NCI-H2107 treated with DMSO at 0.1 percent for 48 hours (cell line): ENCODE measurements at regions not wholly inside any gene's neighbourhood (a gene's known extent, or its start where the extent isn't known, plus 50 kb on each side); places are given as distances from the start of the nearest gene placed in this dataset.

ENCODE experiments used
- DNase-seq: peaks from one replicate; lab custom pipeline; 2025; ENCODE audit not compliant: unreplicated experiment; lab: John Stamatoyannopoulos, UW

GRCh38 chr2:54360055-54360792 is 95.9 kb upstream of the SPTBN1 start:
- DNase-seq = peak; percentile 23

- DNase-seq = no peak
These were observed 91.7 kb upstream of the SPTBN1 start for GRCh38 chr2:54364409-54364808.

GRCh38 chr2:54365661-54366060 is 90.5 kb upstream of the SPTBN1 start:
- DNase-seq = no peak

GRCh38 chr2:54366487-54367280 is 89.4 kb upstream of the SPTBN1 start:
- DNase-seq = no peak

- DNase-seq = no peak
These were observed 85.6 kb upstream of the SPTBN1 start for GRCh38 chr2:54370405-54371104.

GRCh38 chr2:54371460-54372065 is 84.6 kb upstream of the SPTBN1 start:
- no peak for DNase-seq

GRCh38 chr2:54372361-54372760 is 83.8 kb upstream of the SPTBN1 start:
- DNase-seq = no peak

GRCh38 chr2:54373855-54374254 is 82.3 kb upstream of the SPTBN1 start:
- no peak for DNase-seq

- no peak for DNase-seq
These were observed 81.3 kb upstream of the SPTBN1 start for GRCh38 chr2:54374591-54375364.

GRCh38 chr2:54377451-54377850 is 78.7 kb upstream of the SPTBN1 start:
- DNase-seq = no peak

- no peak for DNase-seq
These were observed 78.1 kb upstream of the SPTBN1 start for GRCh38 chr2:54377901-54378493.

- DNase-seq = no peak
These were observed 75.5 kb upstream of the SPTBN1 start for GRCh38 chr2:54380670-54381069.

GRCh38 chr2:54381293-54381692 is 74.8 kb upstream of the SPTBN1 start:
- no peak for DNase-seq

- no peak for DNase-seq
These were observed 73.5 kb upstream of the SPTBN1 start for GRCh38 chr2:54382601-54383000.

- DNase-seq = no peak
These were observed 71.6 kb upstream of the SPTBN1 start for GRCh38 chr2:54384301-54385203.

- DNase-seq = no peak
These were observed 70.9 kb upstream of the SPTBN1 start for GRCh38 chr2:54385271-54385670.

- DNase-seq = no peak
These were observed 69.5 kb upstream of the SPTBN1 start for GRCh38 chr2:54386585-54386984.

GRCh38 chr2:54387059-54387991 is 68.8 kb upstream of the SPTBN1 start:
- DNase-seq = no peak
